A673 (cell line): ENCODE measurements at regions not wholly inside any gene's neighbourhood (a gene's known extent, or its start where the extent isn't known, plus 50 kb on each side); places are given as distances from the start of the nearest gene placed in this dataset.

ENCODE experiments used
- EZH2 ChIP-seq: fragments of 200-600 bp; sonication (generic); IDR thresholded peaks from 2 replicates; pipeline ENCODE4 v1.6.1; 2017; ENCODE audit warnings: borderline replicate concordance, low read depth, mild to moderate bottlenecking, mixed read lengths, antibody characterized with exemption, low read length; ENCODE audit not compliant: poor library complexity, severe bottlenecking
- TF ChIP-seq, protein P1 (sequence below): fragments of 300-800, 200-600 bp; sonication (generic); conservative IDR thresholded peaks from 2 replicates; pipeline ENCODE4 v1.5.1; 2017; ENCODE audit warnings: low read depth, mild to moderate bottlenecking, antibody characterized with exemption, low read length, moderate library complexity, mixed read lengths

DNA sequence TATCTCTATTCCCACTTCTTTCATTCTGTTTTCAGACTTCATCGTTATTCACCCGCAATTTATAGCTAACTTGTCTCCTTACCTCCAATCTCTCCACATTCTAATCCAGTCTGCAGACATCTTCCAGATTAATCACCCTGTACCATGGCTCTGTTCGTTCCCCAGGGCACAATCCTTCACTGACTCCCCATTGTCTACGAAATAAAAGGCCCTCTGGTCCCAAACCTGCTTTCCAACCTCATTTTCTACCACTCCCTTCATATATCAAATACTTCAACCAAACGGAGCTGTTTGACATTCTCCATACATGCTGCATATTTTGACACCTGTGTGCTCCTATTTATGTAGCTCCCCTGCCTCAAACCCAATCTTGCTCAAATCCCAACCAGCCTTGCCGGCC, 1720.6 kb upstream of the WWC1 start:
- TF ChIP-seq, protein P1, sequence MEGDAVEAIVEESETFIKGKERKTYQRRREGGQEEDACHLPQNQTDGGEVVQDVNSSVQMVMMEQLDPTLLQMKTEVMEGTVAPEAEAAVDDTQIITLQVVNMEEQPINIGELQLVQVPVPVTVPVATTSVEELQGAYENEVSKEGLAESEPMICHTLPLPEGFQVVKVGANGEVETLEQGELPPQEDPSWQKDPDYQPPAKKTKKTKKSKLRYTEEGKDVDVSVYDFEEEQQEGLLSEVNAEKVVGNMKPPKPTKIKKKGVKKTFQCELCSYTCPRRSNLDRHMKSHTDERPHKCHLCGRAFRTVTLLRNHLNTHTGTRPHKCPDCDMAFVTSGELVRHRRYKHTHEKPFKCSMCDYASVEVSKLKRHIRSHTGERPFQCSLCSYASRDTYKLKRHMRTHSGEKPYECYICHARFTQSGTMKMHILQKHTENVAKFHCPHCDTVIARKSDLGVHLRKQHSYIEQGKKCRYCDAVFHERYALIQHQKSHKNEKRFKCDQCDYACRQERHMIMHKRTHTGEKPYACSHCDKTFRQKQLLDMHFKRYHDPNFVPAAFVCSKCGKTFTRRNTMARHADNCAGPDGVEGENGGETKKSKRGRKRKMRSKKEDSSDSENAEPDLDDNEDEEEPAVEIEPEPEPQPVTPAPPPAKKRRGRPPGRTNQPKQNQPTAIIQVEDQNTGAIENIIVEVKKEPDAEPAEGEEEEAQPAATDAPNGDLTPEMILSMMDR, result no peak
- no peak for TF ChIP-seq EZH2
